Adrenal gland (tissue), 5 donors: ENCODE measurements at regions not wholly inside any gene's neighbourhood (a gene's known extent, or its start where the extent isn't known, plus 50 kb on each side); places are given as distances from the start of the nearest gene placed in this dataset.

Experiments used
- POLR2A ChIP-seq, 2 donors: fragments of 450-650 bp; IDR thresholded peaks; one replicate each; pipeline ENCODE4 v1.6.1; 2017; ENCODE audit warnings: antibody characterized with exemption in 2 of 2, mild to moderate bottlenecking in 2 of 2, moderate library complexity in 1 of 2
- TF ChIP-seq, protein P1 (sequence below), 6 experiments: fragments of 450-650 bp in 4 of 6; fragments of 200-600 bp in 2 of 6; sonication (generic) in 1 of 6; IDR thresholded peaks; 1 replicate in 5 of 6; 2 replicates in 1 of 6; pipeline versions ENCODE4 v1.5.1 to v1.8.0; 2016 to 2021; ENCODE audit warnings: antibody characterized with exemption in 6 of 6, mild to moderate bottlenecking in 2 of 6, moderate library complexity in 1 of 6
- donor health status: DM: no; HTN: no; CAD: no.

DNA sequence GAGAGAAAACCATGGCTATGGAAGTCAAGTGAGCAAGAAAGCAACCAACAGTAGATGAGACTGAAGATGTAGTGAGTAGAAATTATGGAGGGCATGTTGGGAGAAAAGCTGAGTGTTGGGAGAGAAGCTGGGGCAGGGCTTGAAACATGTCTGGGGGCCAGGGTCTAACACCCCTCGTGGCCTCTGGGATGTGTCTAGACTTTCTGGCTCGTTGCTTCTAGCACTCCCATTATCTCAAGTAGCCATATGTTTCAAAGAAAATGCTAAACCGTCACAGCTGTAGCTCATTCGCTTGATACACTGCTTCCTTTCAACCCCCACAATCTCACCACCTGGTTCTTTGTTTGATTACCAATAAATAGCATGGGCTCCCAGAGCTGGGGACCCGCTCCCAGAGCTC, 83.8 kb upstream of the BCHE start:
- no peak for TF ChIP-seq POLR2A (IDR thresholded peaks at IDR 0.05)
- TF ChIP-seq, protein P1, sequence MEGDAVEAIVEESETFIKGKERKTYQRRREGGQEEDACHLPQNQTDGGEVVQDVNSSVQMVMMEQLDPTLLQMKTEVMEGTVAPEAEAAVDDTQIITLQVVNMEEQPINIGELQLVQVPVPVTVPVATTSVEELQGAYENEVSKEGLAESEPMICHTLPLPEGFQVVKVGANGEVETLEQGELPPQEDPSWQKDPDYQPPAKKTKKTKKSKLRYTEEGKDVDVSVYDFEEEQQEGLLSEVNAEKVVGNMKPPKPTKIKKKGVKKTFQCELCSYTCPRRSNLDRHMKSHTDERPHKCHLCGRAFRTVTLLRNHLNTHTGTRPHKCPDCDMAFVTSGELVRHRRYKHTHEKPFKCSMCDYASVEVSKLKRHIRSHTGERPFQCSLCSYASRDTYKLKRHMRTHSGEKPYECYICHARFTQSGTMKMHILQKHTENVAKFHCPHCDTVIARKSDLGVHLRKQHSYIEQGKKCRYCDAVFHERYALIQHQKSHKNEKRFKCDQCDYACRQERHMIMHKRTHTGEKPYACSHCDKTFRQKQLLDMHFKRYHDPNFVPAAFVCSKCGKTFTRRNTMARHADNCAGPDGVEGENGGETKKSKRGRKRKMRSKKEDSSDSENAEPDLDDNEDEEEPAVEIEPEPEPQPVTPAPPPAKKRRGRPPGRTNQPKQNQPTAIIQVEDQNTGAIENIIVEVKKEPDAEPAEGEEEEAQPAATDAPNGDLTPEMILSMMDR (IDR thresholded peaks at IDR 0.05) = no peak
